Thoracic aorta (tissue), 2 donors: ENCODE measurements at regions not wholly inside any gene's neighbourhood (a gene's known extent, or its start where the extent isn't known, plus 50 kb on each side); places are given as distances from the start of the nearest gene placed in this dataset.

Experiments used
- ATAC-seq: fragments of 150-250 bp; one replicate; pipeline ENCODE4 v1.8.0; 2017; ENCODE audit warnings: low read depth; ENCODE audit not compliant: insufficient number of reproducible peaks, low FRiP score
- DNase-seq: peaks from one replicate; pipeline ENCODE4 v3.0.0-alpha.2; 2020; ENCODE audit warnings: low spot score
- H3K27ac ChIP-seq, 2 donors: fragments of 200-600 bp; sonication (generic); 1 replicate in 1 of 2; 2 replicates in 1 of 2; pipeline ENCODE4 v1.5.1; 2016; ENCODE audit warnings: mild to moderate bottlenecking in 2 of 2, moderate library complexity in 2 of 2
- H3K27me3 ChIP-seq: fragments of 200-600 bp; sonication (generic); replicated peaks from 2 replicates; pipeline ENCODE4 v1.6.0; 2016; ENCODE audit warnings: mild to moderate bottlenecking; ENCODE audit not compliant: insufficient read depth
- H3K36me3 ChIP-seq: fragments of 200-600 bp; sonication (generic); one replicate; pipeline ENCODE4 v1.5.1; 2016
- H3K4me1 ChIP-seq, 2 donors: fragments of 200-600 bp; sonication (generic); 1 replicate in 1 of 2; 2 replicates in 1 of 2; pipeline versions ENCODE4 v1.5.1 to v1.6.0; 2016; ENCODE audit warnings: low read depth in 2 of 2, mild to moderate bottlenecking in 1 of 2; ENCODE audit not compliant: control insufficient read depth in 1 of 2
- H3K4me3 ChIP-seq: fragments of 200-600 bp; sonication (generic); 2 replicates; pipeline ENCODE4 v1.5.1; 2016; ENCODE audit warnings: mild to moderate bottlenecking
- H3K9me3 ChIP-seq: fragments of 200-600 bp; sonication (generic); 2 replicates; pipeline ENCODE4 v1.5.1; 2016
- CTCF ChIP-seq: fragments of 200-600 bp; sonication (generic); IDR thresholded peaks from one replicate; pipeline ENCODE4 v1.5.1; 2019; ENCODE audit warnings: antibody characterized with exemption

DNA sequence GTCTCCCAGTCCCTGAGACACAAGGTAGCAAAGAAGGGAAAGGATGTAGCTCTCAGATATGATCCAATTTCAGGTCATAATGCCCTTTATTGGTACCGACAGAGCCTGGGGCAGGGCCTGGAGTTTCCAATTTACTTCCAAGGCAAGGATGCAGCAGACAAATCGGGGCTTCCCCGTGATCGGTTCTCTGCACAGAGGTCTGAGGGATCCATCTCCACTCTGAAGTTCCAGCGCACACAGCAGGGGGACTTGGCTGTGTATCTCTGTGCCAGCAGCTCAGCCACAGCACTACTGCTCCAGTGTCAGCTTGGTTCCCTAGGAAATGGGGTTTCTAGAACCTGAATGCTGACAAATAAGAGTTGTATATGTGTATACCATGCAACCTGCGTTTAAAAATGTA is 74.6 kb upstream of the PRSS58 start:
- Histone ChIP-seq H3K27me3 (no peaks in the 10 kb centered on the region), H3K4me1 (no peaks in the 10 kb centered on the region)

GRCh38 chr7:142331941-142332340 is 74.1 kb upstream of the PRSS58 start:
- TF ChIP-seq CTCF = no peak
- no peak for DNase-seq
- Histone ChIP-seq H3K4me3 (no peak overlapping the region), H3K27me3 (no peaks in the 10 kb centered on the region), H3K9me3 (no peaks in the 10 kb centered on the region), H3K27ac (no peak overlapping the region), H3K4me1 (no peaks in the 10 kb centered on the region), H3K36me3 (no peaks in the 10 kb centered on the region)
- no peak for ATAC-seq

More for the DNA sequence above, 74.6 kb upstream of the PRSS58 start:
- no peak for TF ChIP-seq CTCF
- no peaks in the 10 kb centered on the region for H3K36me3 ChIP-seq
- H3K27ac ChIP-seq = no peak overlapping the region
- H3K4me3 ChIP-seq = no peak overlapping the region
- no peaks in the 10 kb centered on the region for H3K9me3 ChIP-seq
- ATAC-seq (no peak), DNase-seq (no peak)

DNA sequence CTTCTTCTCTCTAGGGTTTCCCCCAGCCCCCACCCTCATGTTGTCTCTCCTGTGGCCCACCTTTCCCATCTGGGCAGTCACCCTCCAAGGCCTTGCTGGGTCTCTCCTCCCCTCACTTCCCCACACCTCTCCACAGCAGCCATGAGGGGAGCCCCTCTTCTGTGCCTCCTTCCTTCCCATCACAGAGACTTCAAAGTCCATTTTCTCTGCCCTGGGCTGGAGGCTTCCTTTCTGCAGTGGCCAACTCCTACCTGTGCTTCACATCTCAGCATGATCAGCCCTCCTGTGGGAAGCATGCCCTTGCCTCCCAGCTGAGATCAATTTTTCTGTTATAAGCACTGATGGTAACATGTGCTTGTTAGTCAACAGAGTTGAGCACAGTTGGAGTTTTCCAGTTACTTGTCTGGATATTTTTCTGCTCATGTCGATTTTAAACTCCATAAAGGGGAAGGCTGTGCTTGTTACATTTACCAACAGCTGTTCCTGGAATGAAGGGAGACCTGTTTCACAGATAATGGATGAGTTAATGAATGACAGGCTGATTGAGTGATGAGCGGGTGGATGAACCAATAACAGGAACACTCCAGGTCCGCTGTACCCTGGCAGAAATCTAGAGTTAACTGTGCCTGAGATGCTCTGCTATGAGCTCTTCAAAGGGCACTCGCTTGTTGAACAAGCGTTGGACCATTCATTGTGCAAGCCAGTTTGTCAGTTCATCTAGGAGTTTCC is 71.4 kb upstream of the PRSS58 start:
- no peak for DNase-seq
- no peak for ATAC-seq
- no peak for TF ChIP-seq CTCF
- Histone ChIP-seq H3K27me3 (no peaks in the 10 kb centered on the region), H3K9me3 (no peaks in the 10 kb centered on the region), H3K27ac (no peak overlapping the region), H3K4me1 (no peaks in the 10 kb centered on the region), H3K36me3 (no peaks in the 10 kb centered on the region), H3K4me3 (no peak overlapping the region)

GRCh38 chr7:142328551-142328950 is 70.7 kb upstream of the PRSS58 start:
- ATAC-seq = no peak
- no peaks in the 10 kb centered on the region for H3K4me1 ChIP-seq

More at GRCh38 chr7:142328551-142328950, 70.7 kb upstream of the PRSS58 start:
- H3K27ac ChIP-seq = no peak overlapping the region
- H3K4me3 ChIP-seq = no peak overlapping the region
- no peaks in the 10 kb centered on the region for H3K36me3 ChIP-seq
- no peaks in the 10 kb centered on the region for H3K9me3 ChIP-seq
- no peak for DNase-seq
- TF ChIP-seq CTCF = no peak
- H3K27me3 ChIP-seq = no peaks in the 10 kb centered on the region
